ENCODE measurements at regions not wholly inside any gene's neighbourhood (a gene's known extent, or its start where the extent isn't known, plus 50 kb on each side); places are given as distances from the start of the nearest gene placed in this dataset.

GRCh38 chr10:4647109-4647785 lies 178.8 kb upstream of the AKR1E2 start:
- TF ChIP-seq CTCF (IDR thresholded peaks at IDR 0.05; ENCODE audit: insufficient read depth, low read length) (no peak), POLR2AphosphoS5 (IDR thresholded peaks at IDR 0.05; ENCODE audit: low read depth) (no peak), SPI1 (IDR thresholded peaks at IDR 0.05; ENCODE audit: borderline replicate concordance, low read depth) (no peak), REST (IDR thresholded peaks at IDR 0.05; ENCODE audit: insufficient replicate concordance, low read depth) (no peak), GABPA (IDR thresholded peaks at IDR 0.05; ENCODE audit: low read depth) (no peak)
